ENCODE measurements at regions not wholly inside any gene's neighbourhood (a gene's known extent, or its start where the extent isn't known, plus 50 kb on each side); places are given as distances from the start of the nearest gene placed in this dataset.

GRCh38 chr12:24746006-24746671, 202.8 kb downstream of the BCAT1 start:
- H3K27ac ChIP-seq (ENCODE audit: low read length): no peak overlapping the region
- H3F3A ChIP-seq (ENCODE audit: low read length, unreplicated experiment): no peaks in the 10 kb centered on the region
- POLR2A ChIA-PET (ENCODE audit: unreplicated experiment): no interaction called here
- H2AFZ ChIP-seq (ENCODE audit: low read length): no peak overlapping the region
- H3K9me3 ChIP-seq (ENCODE audit: low read length): no peaks in the 10 kb centered on the region
- TF ChIP-seq EZH2phosphoT487 (IDR thresholded peaks at IDR 0.05; ENCODE audit: borderline replicate concordance, low read length): no peak
- TF ChIP-seq EZH2 (IDR thresholded peaks at IDR 0.05; ENCODE audit: low read length, unreplicated experiment): no peak
- TF ChIP-seq CTCF (conservative IDR thresholded peaks at IDR 0.05; ENCODE audit: low read depth, low read length): no peak
- CTCF ChIA-PET: no interaction called here
- no peaks in the 10 kb centered on the region for H3K36me3 ChIP-seq (ENCODE audit: low read depth, low read length)
- intact Hi-C loops (cut with micrococcal nuclease): no loop called here
- no peaks in the 10 kb centered on the region for H4K20me1 ChIP-seq (ENCODE audit: low read length)
- no TSS peak for BruUV-seq (replicated peaks)
- H3K79me2 ChIP-seq (ENCODE audit: low read length): no peaks in the 10 kb centered on the region
- no peak for DNase-seq
- no peak overlapping the region for H3K4me3 ChIP-seq (ENCODE audit: low read length)
- H3K27me3 ChIP-seq (ENCODE audit: low read length): peaks cover 15% of the 10 kb centered on the region
- no peaks in the 10 kb centered on the region for H3K4me1 ChIP-seq (ENCODE audit: insufficient read depth, low read length)
- H3K4me2 ChIP-seq (ENCODE audit: low read length): no peak overlapping the region
- ATAC-seq: no peak
- H3K9ac ChIP-seq (ENCODE audit: low read length): no peak overlapping the region
- H3K9me2 ChIP-seq (replicated peaks; ENCODE audit: low read length): no peaks in the 10 kb centered on the region

GRCh38 chr12:24743941-24744793, 204.7 kb downstream of the BCAT1 start:
- BruUV-seq (replicated peaks): no TSS peak
- POLR2A ChIA-PET (ENCODE audit: unreplicated experiment): no interaction called here

More at GRCh38 chr12:24743941-24744793, 204.7 kb downstream of the BCAT1 start:
- H3K9me2 ChIP-seq (replicated peaks; ENCODE audit: low read length): no peaks in the 10 kb centered on the region
- no peaks in the 10 kb centered on the region for H3K4me1 ChIP-seq (ENCODE audit: insufficient read depth, low read length)
- no peak for ATAC-seq
- no peak overlapping the region for H3K4me2 ChIP-seq (ENCODE audit: low read length)
- H3F3A ChIP-seq (ENCODE audit: low read length, unreplicated experiment): no peaks in the 10 kb centered on the region
- H4K20me1 ChIP-seq (ENCODE audit: low read length): no peaks in the 10 kb centered on the region
- H3K36me3 ChIP-seq (ENCODE audit: low read depth, low read length): no peaks in the 10 kb centered on the region
- no peak overlapping the region for H2AFZ ChIP-seq (ENCODE audit: low read length)
- H3K4me3 ChIP-seq (ENCODE audit: low read length): no peak overlapping the region
- no peak overlapping the region for H3K27ac ChIP-seq (ENCODE audit: low read length)
- no peaks in the 10 kb centered on the region for H3K79me2 ChIP-seq (ENCODE audit: low read length)
- TF ChIP-seq CTCF (conservative IDR thresholded peaks at IDR 0.05; ENCODE audit: low read depth, low read length) (no peak), EZH2phosphoT487 (IDR thresholded peaks at IDR 0.05; ENCODE audit: borderline replicate concordance, low read length) (no peak), EZH2 (IDR thresholded peaks at IDR 0.05; ENCODE audit: low read length, unreplicated experiment) (no peak)
- H3K27me3 ChIP-seq (ENCODE audit: low read length): peaks cover 15% of the 10 kb centered on the region
- H3K9ac ChIP-seq (ENCODE audit: low read length): no peak overlapping the region
- no peaks in the 10 kb centered on the region for H3K9me3 ChIP-seq (ENCODE audit: low read length)
- intact Hi-C loops (cut with micrococcal nuclease): no loop called here
- no peak for DNase-seq
- CTCF ChIA-PET: no interaction called here

Measured in PC-3 (cell line).